Activated CD4-positive, alpha-beta T cell treated with anti-CD3 and anti-CD28 coated beads, Interleukin-2, amount 10 ng/mL, durations not matched to agents 24 days and 14 days (primary cell): ENCODE measurements at regions not wholly inside any gene's neighbourhood (a gene's known extent, or its start where the extent isn't known, plus 50 kb on each side); places are given as distances from the start of the nearest gene placed in this dataset.

Source experiments
- DNase-seq: peaks from one replicate; pipeline ENCODE4 v3.0.0; 2022
- H3K27ac Mint-ChIP-seq: one replicate; pipeline ENCODE4 v1.8.0; 2022; ENCODE audit warnings: mild to moderate bottlenecking, mixed read lengths
- H3K27me3 Mint-ChIP-seq: one replicate; pipeline ENCODE4 v1.8.0; 2022; ENCODE audit warnings: mixed read lengths
- H3K36me3 Mint-ChIP-seq: one replicate; pipeline ENCODE4 v1.8.0; 2022; ENCODE audit warnings: low read depth, mild to moderate bottlenecking, mixed read lengths
- H3K4me1 Mint-ChIP-seq: one replicate; pipeline ENCODE4 v1.8.0; 2021; ENCODE audit warnings: mixed read lengths
- H3K4me3 Mint-ChIP-seq: one replicate; pipeline ENCODE4 v1.8.0; 2022; ENCODE audit warnings: mild to moderate bottlenecking, moderate library complexity, mixed read lengths
- H3K9me3 Mint-ChIP-seq: one replicate; pipeline ENCODE4 v1.8.0; 2021; ENCODE audit warnings: mixed read lengths
- intact Hi-C: fragments of 100-400 bp; cut with micrococcal nuclease; formaldehyde crosslinking; loops from one replicate; pipeline ENCODE4 v1.15.1; 2023

GRCh38 chr10:131021246-131021895, 290.1 kb downstream of the TCERG1L start:
- intact Hi-C loops, result no loop called here
- H3K4me3 Mint-ChIP-seq, result no peak overlapping the region
- no peaks in the 10 kb centered on the region for H3K27me3 Mint-ChIP-seq
- H3K9me3 Mint-ChIP-seq, result no peaks in the 10 kb centered on the region
- DNase-seq, result no peak
- H3K27ac Mint-ChIP-seq, result no peak overlapping the region
- no peaks in the 10 kb centered on the region for H3K36me3 Mint-ChIP-seq
- H3K4me1 Mint-ChIP-seq, result no peaks in the 10 kb centered on the region

- no peaks in the 10 kb centered on the region for H3K36me3 Mint-ChIP-seq
- H3K9me3 Mint-ChIP-seq, result no peaks in the 10 kb centered on the region
- DNase-seq, result no peak
- H3K4me1 Mint-ChIP-seq, result no peaks in the 10 kb centered on the region
- no peaks in the 10 kb centered on the region for H3K27me3 Mint-ChIP-seq
- no peak overlapping the region for H3K27ac Mint-ChIP-seq
- intact Hi-C loops, result no loop called here
- no peak overlapping the region for H3K4me3 Mint-ChIP-seq
Observed at GRCh38 chr10:131021969-131022368, 289.6 kb downstream of the TCERG1L start.

GRCh38 chr10:131022369-131022768, 289.2 kb downstream of the TCERG1L start:
- intact Hi-C loops, result no loop called here
- H3K4me3 Mint-ChIP-seq, result no peak overlapping the region
- H3K27ac Mint-ChIP-seq, result no peak overlapping the region
- no peaks in the 10 kb centered on the region for H3K27me3 Mint-ChIP-seq
- H3K36me3 Mint-ChIP-seq, result no peaks in the 10 kb centered on the region
- no peak for DNase-seq
- H3K4me1 Mint-ChIP-seq, result no peaks in the 10 kb centered on the region
- H3K9me3 Mint-ChIP-seq, result no peaks in the 10 kb centered on the region

GRCh38 chr10:131022981-131023380, 288.5 kb downstream of the TCERG1L start:
- intact Hi-C loops, result no loop called here
- Mint-ChIP-seq H3K4me1 (no peaks in the 10 kb centered on the region), H3K27ac (no peak overlapping the region), H3K4me3 (no peak overlapping the region), H3K9me3 (no peaks in the 10 kb centered on the region), H3K27me3 (no peaks in the 10 kb centered on the region), H3K36me3 (no peaks in the 10 kb centered on the region)
- no peak for DNase-seq

DNA sequence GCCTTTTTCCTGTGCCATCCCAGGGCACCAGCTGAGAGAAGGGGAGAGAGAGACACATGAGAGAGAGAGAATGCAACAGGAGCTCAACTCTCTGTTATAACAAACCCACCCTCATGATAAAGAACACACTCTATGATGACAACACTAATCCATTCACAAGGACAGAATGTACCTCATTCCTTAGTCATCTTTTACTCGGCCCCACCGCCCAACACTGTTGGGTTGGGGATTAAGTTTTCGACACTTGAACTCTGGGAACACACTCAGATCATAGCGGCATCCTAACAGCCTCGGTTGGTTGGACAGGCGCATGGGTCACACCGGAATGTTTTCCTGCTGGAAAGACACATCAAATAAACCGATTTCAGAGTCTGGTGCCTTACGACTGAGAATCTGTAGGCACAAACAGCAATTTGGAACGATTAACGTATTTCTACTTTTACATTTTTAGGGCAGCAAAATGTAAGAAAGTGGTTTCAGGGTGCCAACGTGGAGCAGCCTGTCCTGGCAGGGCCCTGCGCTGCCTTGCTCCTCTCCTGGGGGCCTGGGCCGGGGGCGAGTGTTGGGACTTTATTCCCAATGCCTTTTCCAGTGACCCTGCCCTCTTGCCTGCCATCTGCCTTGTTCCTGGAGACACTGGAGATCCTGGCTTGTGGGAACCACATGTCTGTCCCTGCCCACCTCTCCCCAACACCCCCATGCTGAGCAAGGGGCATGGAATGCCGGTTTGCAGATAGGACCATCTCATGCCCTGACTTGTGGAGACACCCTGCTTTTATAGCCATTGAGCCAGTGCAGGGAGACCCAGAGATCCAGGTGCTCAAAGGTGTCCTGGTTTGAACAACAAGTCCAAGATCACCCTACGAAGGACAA, 287.0 kb downstream of the TCERG1L start:
- intact Hi-C loops, result no loop called here
- no peak overlapping the region for H3K4me3 Mint-ChIP-seq
- no peaks in the 10 kb centered on the region for H3K9me3 Mint-ChIP-seq
- H3K27ac Mint-ChIP-seq, result no peak overlapping the region
- no peaks in the 10 kb centered on the region for H3K4me1 Mint-ChIP-seq
- no peak for DNase-seq
- H3K36me3 Mint-ChIP-seq, result no peaks in the 10 kb centered on the region
- H3K27me3 Mint-ChIP-seq, result no peaks in the 10 kb centered on the region

- intact Hi-C loops, result no loop called here
- Mint-ChIP-seq H3K9me3 (no peaks in the 10 kb centered on the region), H3K27me3 (no peaks in the 10 kb centered on the region), H3K36me3 (no peaks in the 10 kb centered on the region), H3K4me1 (no peaks in the 10 kb centered on the region), H3K27ac (no peak overlapping the region), H3K4me3 (no peak overlapping the region)
- no peak for DNase-seq
Observed at GRCh38 chr10:131025333-131025732, 286.2 kb downstream of the TCERG1L start.

- Mint-ChIP-seq H3K4me1 (no peaks in the 10 kb centered on the region), H3K9me3 (no peaks in the 10 kb centered on the region), H3K27me3 (no peaks in the 10 kb centered on the region), H3K36me3 (no peaks in the 10 kb centered on the region), H3K4me3 (no peak overlapping the region), H3K27ac (no peak overlapping the region)
- DNase-seq, result no peak
- intact Hi-C loops, result no loop called here
Observed at GRCh38 chr10:131027256-131027655, 284.3 kb downstream of the TCERG1L start.

DNA sequence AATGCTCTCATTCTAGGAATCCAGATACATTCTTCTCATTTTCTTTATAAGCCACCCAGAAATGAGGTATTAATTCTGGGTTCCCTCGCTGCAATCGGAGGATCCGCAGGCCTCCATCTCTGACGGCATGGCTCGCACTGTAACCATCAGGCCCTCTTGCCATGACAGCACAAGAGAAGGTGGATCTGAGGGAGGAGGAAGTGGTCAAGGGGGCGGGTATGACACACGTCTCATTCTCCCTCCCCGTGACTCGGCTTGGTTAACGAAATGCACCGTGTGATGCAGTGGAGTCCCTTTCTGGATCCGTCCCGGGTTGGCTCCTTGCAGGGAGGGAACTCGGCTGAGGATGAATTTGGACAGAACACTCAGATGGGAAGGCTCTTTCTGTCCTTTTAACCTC, 280.2 kb downstream of the TCERG1L start:
- Mint-ChIP-seq H3K27me3 (no peaks in the 10 kb centered on the region), H3K4me3 (no peak overlapping the region), H3K27ac (no peak overlapping the region), H3K9me3 (no peaks in the 10 kb centered on the region), H3K36me3 (no peaks in the 10 kb centered on the region), H3K4me1 (no peaks in the 10 kb centered on the region)
- intact Hi-C loops, result no loop called here
- no peak for DNase-seq

DNA sequence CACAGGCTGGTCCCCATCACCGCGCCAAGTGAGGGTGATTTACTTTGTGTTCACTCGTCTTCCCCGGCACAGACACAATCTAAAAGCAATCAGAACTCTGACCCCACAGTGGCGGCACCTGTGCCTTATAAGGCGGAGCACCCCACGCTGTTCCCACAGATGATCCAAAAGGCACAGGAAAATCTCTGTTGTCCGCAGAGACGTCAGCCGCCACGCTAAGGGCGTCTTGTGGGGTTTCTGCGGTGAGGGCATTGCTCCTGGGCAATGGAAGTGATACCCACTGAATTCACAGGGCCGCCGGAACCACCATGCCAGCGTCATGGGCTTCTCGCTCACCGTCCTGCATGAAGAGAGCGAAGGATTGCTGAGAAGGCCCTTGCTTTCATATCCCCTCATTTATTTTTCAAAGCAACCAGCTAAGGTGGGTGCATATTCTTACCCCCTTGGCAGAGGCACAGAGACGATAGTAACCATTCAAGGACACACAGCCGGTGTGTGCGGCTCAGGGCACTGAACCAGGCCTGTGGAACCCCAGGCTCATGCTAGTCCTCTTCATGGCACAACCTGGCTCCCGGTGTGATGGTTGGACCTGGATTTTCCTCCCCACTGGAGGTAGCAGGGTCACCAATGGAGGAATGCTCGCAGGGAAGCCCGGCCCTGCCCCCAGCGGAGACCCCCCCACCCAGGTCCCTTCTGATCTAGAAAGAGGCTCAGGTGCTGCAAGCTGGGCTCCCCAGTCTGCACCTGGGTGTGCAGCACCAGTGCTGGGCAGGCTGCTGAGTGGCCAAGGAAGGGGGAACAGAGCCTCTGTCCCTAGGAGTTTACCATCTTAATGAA, 279.0 kb downstream of the TCERG1L start:
- no peaks in the 10 kb centered on the region for H3K4me1 Mint-ChIP-seq
- no peaks in the 10 kb centered on the region for H3K27me3 Mint-ChIP-seq
- H3K36me3 Mint-ChIP-seq, result no peaks in the 10 kb centered on the region
- no peaks in the 10 kb centered on the region for H3K9me3 Mint-ChIP-seq
- no peak for DNase-seq
- H3K4me3 Mint-ChIP-seq, result no peak overlapping the region
- intact Hi-C loops, result no loop called here
- no peak overlapping the region for H3K27ac Mint-ChIP-seq

DNA sequence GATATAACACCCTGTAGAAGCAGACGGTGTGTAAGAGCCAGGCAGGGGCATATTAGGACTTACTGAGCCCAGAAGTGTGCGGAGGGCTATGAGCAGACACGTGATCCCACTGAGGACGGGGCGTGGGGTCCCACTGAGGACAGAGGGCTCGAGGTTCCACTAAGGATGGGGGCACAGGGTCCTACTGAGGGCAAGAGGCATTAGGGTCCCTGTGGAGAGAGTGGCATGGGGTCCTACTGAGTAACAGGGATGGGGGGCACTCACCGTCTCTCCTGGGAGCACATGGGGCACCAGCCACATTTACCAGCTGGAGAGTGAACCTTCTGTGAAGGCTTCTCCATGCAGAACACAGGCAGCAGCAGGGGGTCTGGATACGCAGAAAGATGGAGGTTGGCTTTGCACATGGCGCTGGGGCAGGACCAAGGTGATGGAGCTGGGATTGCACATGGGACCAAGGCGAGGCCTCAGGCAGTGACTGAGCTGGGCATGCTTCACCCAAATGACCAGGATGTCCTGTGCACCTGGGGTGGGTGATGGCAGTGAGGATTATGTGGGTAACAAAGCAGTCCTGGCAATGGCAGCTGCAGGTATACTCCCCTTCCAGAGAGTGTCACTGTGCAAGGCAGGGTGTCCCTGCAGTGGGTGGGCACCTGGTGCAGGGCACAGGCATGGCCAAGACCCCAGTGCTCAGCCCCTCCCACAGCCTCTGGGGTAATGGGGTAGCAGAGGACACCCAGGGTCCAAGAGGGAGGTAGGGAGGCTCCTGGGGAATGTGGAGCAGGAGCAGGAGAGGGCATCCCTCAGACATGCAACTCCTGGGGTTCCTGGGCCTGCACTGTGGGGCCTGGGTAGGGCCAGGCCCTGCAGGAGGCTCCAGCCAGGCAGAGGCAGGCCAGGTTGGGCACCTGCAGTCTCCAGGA, 278.1 kb downstream of the TCERG1L start:
- H3K4me3 Mint-ChIP-seq, result no peak overlapping the region
- no peak overlapping the region for H3K27ac Mint-ChIP-seq
- no peaks in the 10 kb centered on the region for H3K36me3 Mint-ChIP-seq
- DNase-seq, result no peak
- no peaks in the 10 kb centered on the region for H3K9me3 Mint-ChIP-seq
- H3K4me1 Mint-ChIP-seq, result no peaks in the 10 kb centered on the region
- intact Hi-C loops, result no loop called here
- H3K27me3 Mint-ChIP-seq, result no peaks in the 10 kb centered on the region

DNA sequence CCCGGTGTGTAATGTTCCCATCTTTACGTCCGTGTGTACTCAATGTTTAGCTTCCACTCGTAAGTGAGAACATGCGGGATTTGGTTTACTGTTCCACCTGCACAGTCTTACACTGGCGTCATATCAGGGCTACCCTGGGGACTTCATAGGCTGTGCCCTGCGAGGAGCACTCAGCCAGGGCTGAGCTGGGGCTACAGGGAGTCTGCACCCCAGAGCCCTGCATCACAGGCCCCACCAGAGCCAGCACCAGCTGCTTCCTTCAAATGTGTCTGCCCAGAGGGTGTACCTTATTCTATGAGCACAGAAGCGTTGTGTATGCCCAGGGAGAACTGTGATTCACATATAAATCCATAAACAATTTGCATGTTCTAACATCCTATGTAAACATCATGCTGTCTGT, 277.1 kb downstream of the TCERG1L start:
- intact Hi-C loops, result no loop called here
- H3K4me3 Mint-ChIP-seq, result no peak overlapping the region
- no peaks in the 10 kb centered on the region for H3K9me3 Mint-ChIP-seq
- no peaks in the 10 kb centered on the region for H3K4me1 Mint-ChIP-seq
- no peak for DNase-seq
- no peaks in the 10 kb centered on the region for H3K36me3 Mint-ChIP-seq
- no peak overlapping the region for H3K27ac Mint-ChIP-seq
- H3K27me3 Mint-ChIP-seq, result no peaks in the 10 kb centered on the region

DNA sequence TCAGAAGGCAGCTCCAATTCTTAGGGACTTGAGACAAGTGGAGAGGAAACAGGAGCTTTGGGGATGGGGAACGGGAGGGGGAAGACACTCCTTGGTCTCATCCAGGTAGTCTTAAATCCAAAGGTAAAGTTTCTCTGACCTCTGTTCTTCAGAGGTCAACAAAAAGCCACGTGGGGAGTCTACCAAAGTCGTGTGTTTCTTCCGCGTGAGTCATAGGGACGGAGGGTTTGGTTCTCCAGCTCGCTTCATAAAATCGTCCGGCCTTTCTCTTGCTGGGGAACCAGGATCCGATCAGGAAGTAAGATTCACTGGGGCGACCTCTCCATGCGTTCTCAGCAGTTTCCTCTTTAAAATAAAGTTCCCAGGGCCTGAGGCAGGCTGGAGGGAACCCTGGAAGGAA, 275.7 kb downstream of the TCERG1L start:
- intact Hi-C loops, result no loop called here
- Mint-ChIP-seq H3K27ac (no peak overlapping the region), H3K4me1 (no peaks in the 10 kb centered on the region), H3K9me3 (no peaks in the 10 kb centered on the region), H3K36me3 (no peaks in the 10 kb centered on the region), H3K4me3 (no peak overlapping the region), H3K27me3 (no peaks in the 10 kb centered on the region)
- no peak for DNase-seq

DNA sequence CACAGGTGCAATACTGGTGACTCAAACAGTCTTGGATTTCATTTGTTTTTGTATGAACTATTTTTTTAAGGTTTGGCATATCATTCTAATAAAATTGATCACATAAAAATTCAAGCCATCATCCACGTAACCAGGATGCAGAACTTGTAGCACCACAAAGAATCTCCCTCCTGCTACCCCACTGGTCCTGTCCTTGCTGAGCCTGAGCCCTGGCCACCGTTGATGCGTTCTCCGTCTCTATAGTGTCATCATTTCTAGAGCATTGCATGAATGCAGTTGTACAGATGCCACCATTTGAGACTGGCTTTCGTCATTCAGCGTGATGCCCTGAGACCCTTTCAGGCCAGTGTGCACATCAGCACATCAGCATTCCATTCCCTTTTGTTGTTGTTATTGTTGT, 273.5 kb downstream of the TCERG1L start:
- intact Hi-C loops, result no loop called here
- Mint-ChIP-seq H3K36me3 (no peaks in the 10 kb centered on the region), H3K27me3 (no peaks in the 10 kb centered on the region), H3K4me1 (no peaks in the 10 kb centered on the region), H3K9me3 (no peaks in the 10 kb centered on the region), H3K27ac (no peak overlapping the region), H3K4me3 (no peak overlapping the region)
- no peak for DNase-seq
